HG02759 (cell line): ENCODE measurements at regions not wholly inside any gene's neighbourhood (a gene's known extent, or its start where the extent isn't known, plus 50 kb on each side); places are given as distances from the start of the nearest gene placed in this dataset.

Experiments
- ATAC-seq: cut with Tn5 transposase; IDR thresholded peaks from one replicate; pipeline ENCODE4 v1.9.1; 2021; ENCODE audit warnings: mild to moderate bottlenecking, moderate library complexity; ENCODE audit not compliant: unreplicated experiment

- ATAC-seq, result no peak
These were observed 210.5 kb downstream of the ERMARD start for GRCh38 chr6:169961772-169962561.

GRCh38 chr6:169960886-169961611 is 209.6 kb downstream of the ERMARD start:
- no peak for ATAC-seq

GRCh38 chr6:169960521-169960885 is 209.1 kb downstream of the ERMARD start:
- ATAC-seq, result no peak

- no peak for ATAC-seq
These were observed 208.6 kb downstream of the ERMARD start for GRCh38 chr6:169960003-169960344.

- ATAC-seq, result no peak
These were observed 207.9 kb downstream of the ERMARD start for GRCh38 chr6:169959136-169960002.

- ATAC-seq, result no peak
These were observed 207.1 kb downstream of the ERMARD start for GRCh38 chr6:169958510-169958909.

- no peak for ATAC-seq
These were observed 206.0 kb downstream of the ERMARD start for GRCh38 chr6:169957351-169957963.

GRCh38 chr6:169956580-169956979 is 205.2 kb downstream of the ERMARD start:
- no peak for ATAC-seq

- no peak for ATAC-seq
These were observed 204.5 kb downstream of the ERMARD start for GRCh38 chr6:169955731-169956437.

GRCh38 chr6:169954977-169955376 is 203.6 kb downstream of the ERMARD start:
- ATAC-seq, result no peak

- ATAC-seq, result no peak
These were observed 202.3 kb downstream of the ERMARD start for GRCh38 chr6:169953686-169954085.

- no peak for ATAC-seq
These were observed 199.1 kb downstream of the ERMARD start for GRCh38 chr6:169950558-169950957.

- no peak for ATAC-seq
These were observed 198.2 kb downstream of the ERMARD start for GRCh38 chr6:169949511-169950097.

- ATAC-seq, result no peak
These were observed 195.5 kb downstream of the ERMARD start for GRCh38 chr6:169946971-169947370.

GRCh38 chr6:169945117-169945516 is 193.7 kb downstream of the ERMARD start:
- no peak for ATAC-seq

GRCh38 chr6:169944415-169944814 is 193.0 kb downstream of the ERMARD start:
- ATAC-seq, result no peak

GRCh38 chr6:169944061-169944337 is 192.6 kb downstream of the ERMARD start:
- ATAC-seq, result no peak

GRCh38 chr6:169943241-169944060 is 192.0 kb downstream of the ERMARD start:
- ATAC-seq, result no peak

- no peak for ATAC-seq
These were observed 190.8 kb downstream of the ERMARD start for GRCh38 chr6:169942173-169942572.
